Fibroblast of the aortic adventitia (primary cell): ENCODE measurements at regions not wholly inside any gene's neighbourhood (a gene's known extent, or its start where the extent isn't known, plus 50 kb on each side); places are given as distances from the start of the nearest gene placed in this dataset.

Experiments
- DNase-seq: peaks from one replicate; pipeline ENCODE4 v3.0.0-alpha.2; 2010; ENCODE audit warnings: low read depth
- H3K4me3 ChIP-seq: 2 replicates; pipeline ENCODE4 v1.5.1; 2011; ENCODE audit warnings: low read depth, mild to moderate bottlenecking, control low read depth, low read length, moderate library complexity
- TF ChIP-seq, protein P1 (sequence below): IDR thresholded peaks from 2 replicates; pipeline ENCODE4 v1.5.1; 2011; ENCODE audit warnings: mild to moderate bottlenecking, low read length, control low read depth, inconsistent platforms; ENCODE audit not compliant: insufficient read depth

DNA sequence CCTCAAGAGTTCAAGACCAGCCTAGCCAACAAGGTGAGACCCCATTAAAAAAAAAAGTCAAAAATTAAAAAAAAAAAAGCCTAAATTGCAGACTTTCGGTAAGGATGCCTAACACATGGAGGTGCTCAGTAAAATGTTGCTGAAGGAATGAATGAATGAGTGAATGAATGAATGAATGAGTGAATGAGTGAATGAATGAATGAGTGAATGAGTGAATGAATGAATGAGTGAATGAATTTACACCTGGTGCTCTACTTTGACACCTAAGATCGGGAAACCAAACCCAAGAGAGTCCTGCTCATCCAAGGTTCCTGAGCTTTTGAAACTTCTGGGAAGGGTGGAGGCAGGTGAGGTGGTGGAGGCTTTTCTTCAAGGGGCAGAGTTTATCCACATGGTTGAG, 112.2 kb upstream of the LHX1 start:
- TF ChIP-seq, protein P1, sequence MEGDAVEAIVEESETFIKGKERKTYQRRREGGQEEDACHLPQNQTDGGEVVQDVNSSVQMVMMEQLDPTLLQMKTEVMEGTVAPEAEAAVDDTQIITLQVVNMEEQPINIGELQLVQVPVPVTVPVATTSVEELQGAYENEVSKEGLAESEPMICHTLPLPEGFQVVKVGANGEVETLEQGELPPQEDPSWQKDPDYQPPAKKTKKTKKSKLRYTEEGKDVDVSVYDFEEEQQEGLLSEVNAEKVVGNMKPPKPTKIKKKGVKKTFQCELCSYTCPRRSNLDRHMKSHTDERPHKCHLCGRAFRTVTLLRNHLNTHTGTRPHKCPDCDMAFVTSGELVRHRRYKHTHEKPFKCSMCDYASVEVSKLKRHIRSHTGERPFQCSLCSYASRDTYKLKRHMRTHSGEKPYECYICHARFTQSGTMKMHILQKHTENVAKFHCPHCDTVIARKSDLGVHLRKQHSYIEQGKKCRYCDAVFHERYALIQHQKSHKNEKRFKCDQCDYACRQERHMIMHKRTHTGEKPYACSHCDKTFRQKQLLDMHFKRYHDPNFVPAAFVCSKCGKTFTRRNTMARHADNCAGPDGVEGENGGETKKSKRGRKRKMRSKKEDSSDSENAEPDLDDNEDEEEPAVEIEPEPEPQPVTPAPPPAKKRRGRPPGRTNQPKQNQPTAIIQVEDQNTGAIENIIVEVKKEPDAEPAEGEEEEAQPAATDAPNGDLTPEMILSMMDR = no peak
- no peak for DNase-seq
- no peak overlapping the region for H3K4me3 ChIP-seq

GRCh38 chr17:36825521-36825920, 111.8 kb upstream of the LHX1 start:
- no peak for DNase-seq
- no peak overlapping the region for H3K4me3 ChIP-seq
- TF ChIP-seq, protein P1 = no peak

DNA sequence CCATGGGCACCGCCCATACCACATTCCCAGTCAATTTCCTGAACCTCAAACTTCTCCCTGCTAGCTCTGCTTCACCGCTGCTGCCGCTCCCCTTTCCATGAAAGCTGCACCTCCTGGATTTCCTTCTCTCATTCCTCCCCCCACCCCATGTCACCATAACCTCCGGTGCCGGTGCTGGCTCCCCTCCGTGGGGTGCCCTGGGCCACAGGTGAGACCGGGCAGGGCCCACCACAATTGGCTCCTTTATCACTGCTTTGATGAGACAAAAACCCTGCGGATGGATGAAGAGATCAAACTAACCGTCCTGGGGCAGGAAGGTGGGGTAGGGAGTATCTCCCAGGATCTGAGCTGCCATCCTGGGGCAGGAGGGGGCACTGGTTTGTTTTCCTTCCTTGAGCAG, 111.3 kb upstream of the LHX1 start:
- TF ChIP-seq, protein P1 = no peak
- H3K4me3 ChIP-seq = no peak overlapping the region
- DNase-seq = no peak

DNA sequence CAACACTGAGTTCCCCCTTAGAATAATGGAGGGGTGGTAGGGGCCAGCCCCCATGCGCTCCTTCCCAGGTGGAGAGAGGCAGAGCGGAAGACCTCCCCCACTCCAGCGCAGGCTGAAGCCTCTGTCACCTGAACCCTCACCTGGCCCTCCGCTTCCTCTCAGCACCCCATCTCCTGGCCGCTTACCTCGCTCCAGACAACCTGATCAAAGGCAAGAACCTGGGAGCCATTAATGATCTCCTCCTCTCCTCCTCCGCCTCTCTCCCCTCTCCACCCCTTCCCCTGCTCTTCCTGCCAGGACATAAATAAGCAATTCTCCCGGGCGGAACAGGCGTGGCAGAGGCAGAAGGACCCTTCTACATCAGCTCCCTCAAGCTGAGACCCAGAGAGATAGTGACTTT, 110.2 kb upstream of the LHX1 start:
- DNase-seq = no peak
- TF ChIP-seq, protein P1 = no peak

DNA sequence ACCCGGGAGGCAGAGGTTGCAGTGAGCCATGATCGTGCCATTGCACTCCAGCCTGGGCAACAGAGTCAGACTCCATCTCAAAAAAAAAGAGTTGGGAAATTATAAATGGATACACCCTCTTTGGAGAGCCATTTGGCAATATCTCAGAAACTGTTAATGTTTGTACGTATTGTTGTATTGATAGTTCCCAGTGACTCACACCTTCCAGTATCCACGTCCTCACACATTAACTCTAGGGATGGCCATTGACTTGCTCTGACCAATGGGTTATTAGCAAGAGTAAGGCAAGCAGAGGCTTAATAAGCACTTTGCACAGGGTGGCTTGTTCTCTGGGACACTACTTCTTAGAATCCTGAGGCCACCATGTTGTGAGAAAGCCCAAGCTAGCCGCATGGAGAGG, 107.6 kb upstream of the LHX1 start:
- DNase-seq = no peak
- TF ChIP-seq, protein P1 = no peak
- H3K4me3 ChIP-seq = no peak overlapping the region

More for the DNA sequence above, 110.2 kb upstream of the LHX1 start:
- H3K4me3 ChIP-seq = no peak overlapping the region

DNA sequence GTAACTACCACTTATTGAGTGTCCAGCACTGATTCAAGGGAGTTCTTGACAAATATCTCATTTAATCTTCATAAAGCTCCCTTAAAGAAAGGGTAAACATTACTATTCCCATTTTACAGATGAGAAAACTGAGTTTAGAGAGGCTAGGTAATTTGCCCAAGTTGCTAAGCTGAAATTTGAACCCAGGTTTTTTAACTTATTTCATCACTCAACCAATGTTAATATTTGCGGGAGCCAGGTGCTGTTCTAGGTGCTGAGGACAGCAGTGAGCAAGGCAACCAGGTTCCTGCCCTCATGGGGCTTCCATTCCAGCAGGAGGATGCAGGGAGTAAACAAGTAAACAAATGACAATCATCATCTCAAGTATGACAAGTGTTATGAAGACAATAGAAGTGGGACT, 104.0 kb upstream of the LHX1 start:
- TF ChIP-seq, protein P1 = no peak
- no peak for DNase-seq
- H3K4me3 ChIP-seq = no peak overlapping the region

- no peak overlapping the region for H3K4me3 ChIP-seq
- TF ChIP-seq, protein P1 = no peak
- no peak for DNase-seq
These were observed 102.2 kb upstream of the LHX1 start for GRCh38 chr17:36835036-36835435.
